ENCODE measurements at regions not wholly inside any gene's neighbourhood (a gene's known extent, or its start where the extent isn't known, plus 50 kb on each side); places are given as distances from the start of the nearest gene placed in this dataset.

GRCh38 chr15:66647358-66647757 is 54.7 kb upstream of the SMAD6 start:
- Histone ChIP-seq H2AFZ (ENCODE audit: low read depth, low read length) (peak overlapping the region; percentile 86), H3K27ac (ENCODE audit: insufficient read depth, low read depth, low read length) (peak overlapping the region; percentile 72), H3K79me2 (ENCODE audit: control insufficient read depth, insufficient read depth, low read length) (no peaks in the 10 kb centered on the region), H3K27me3 (ENCODE audit: control insufficient read depth in 2 of 2, insufficient read depth in 2 of 2, low read length in 2 of 2) (no peaks in the 10 kb centered on the region), H3K36me3 (ENCODE audit: control insufficient read depth in 2 of 2, extremely low read depth in 1 of 2, insufficient read depth in 2 of 2, low read length in 2 of 2) (no peaks in the 10 kb centered on the region), H3K9me3 (replicated peaks; ENCODE audit: control insufficient read depth, insufficient read depth, low read length) (no peaks in the 10 kb centered on the region), H4K20me1 (replicated peaks; ENCODE audit: control insufficient read depth, extremely low read depth, insufficient read depth, low read length) (no peaks in the 10 kb centered on the region), H3K4me2 (ENCODE audit: insufficient read depth, low read length) (peak overlapping the region; percentile 12), H3K9me1 (replicated peaks; ENCODE audit: control insufficient read depth, extremely low read depth, insufficient read depth, low read length) (no peaks in the 10 kb centered on the region), H3K4me1 (ENCODE audit: control insufficient read depth, extremely low read depth, insufficient read depth, low read length) (peaks cover 54% of the 10 kb centered on the region), H3K4me3 (replicated peaks in 1 of 3; ENCODE audit: insufficient read depth in 1 of 3, low read depth in 1 of 3, low read length in 3 of 3) (no peak overlapping the region), H3K9ac (replicated peaks; ENCODE audit: extremely low read depth, insufficient read depth, low read length) (peak overlapping the region; percentile 45)
- dilution Hi-C loops (cut with MboI; ENCODE audit: extremely low pct_ligation_motif_present, low sequenced_read_pairs) (no loop called here), intact Hi-C loops (cut with micrococcal nuclease) (loop anchor here (2.0 kb wide), 1 partner anchor 51 kb away; no protein-coding TSS in a partner anchor)
- ChIA-PET CTCF (interaction anchor here (0.6 to 4.2 kb wide), 9 partner anchors 10 to 204 kb away, joined by 3 to 35 read pairs (median 4); no protein-coding TSS in a partner anchor), POLR2A (no interaction called here)
- BruUV-seq (replicated peaks), result no TSS peak
- peak; percentile 82 for DNase-seq (ENCODE audit: low read depth, low spot score)
- TF ChIP-seq FOS (IDR thresholded peaks at IDR 0.05; ENCODE audit: borderline replicate concordance, insufficient read depth, low read length) (no peak), EZH2 (IDR thresholded peaks at IDR 0.05; ENCODE audit: borderline replicate concordance, low read depth, low read length, severe bottlenecking) (no peak), GATA2 (IDR thresholded peaks at IDR 0.05; ENCODE audit: insufficient read depth, insufficient read length, low read depth, low read length) (no peak), POLR2A (IDR thresholded peaks at IDR 0.05; ENCODE audit: low read depth, low read length) (no peak), MYC (IDR thresholded peaks at IDR 0.05; ENCODE audit: low read depth, low read length) (no peak), JUN (IDR thresholded peaks at IDR 0.05; ENCODE audit: borderline replicate concordance, insufficient read depth, insufficient read length, low read depth) (no peak), POLR2AphosphoS5 (IDR thresholded peaks at IDR 0.05; ENCODE audit: insufficient read depth, low read depth, low read length) (no peak)
- TF ChIP-seq, protein P1, sequence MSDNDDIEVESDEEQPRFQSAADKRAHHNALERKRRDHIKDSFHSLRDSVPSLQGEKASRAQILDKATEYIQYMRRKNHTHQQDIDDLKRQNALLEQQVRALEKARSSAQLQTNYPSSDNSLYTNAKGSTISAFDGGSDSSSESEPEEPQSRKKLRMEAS (IDR thresholded peaks at IDR 0.05; ENCODE audit: insufficient read depth, insufficient read length), result no peak
- TF ChIP-seq, protein P2, sequence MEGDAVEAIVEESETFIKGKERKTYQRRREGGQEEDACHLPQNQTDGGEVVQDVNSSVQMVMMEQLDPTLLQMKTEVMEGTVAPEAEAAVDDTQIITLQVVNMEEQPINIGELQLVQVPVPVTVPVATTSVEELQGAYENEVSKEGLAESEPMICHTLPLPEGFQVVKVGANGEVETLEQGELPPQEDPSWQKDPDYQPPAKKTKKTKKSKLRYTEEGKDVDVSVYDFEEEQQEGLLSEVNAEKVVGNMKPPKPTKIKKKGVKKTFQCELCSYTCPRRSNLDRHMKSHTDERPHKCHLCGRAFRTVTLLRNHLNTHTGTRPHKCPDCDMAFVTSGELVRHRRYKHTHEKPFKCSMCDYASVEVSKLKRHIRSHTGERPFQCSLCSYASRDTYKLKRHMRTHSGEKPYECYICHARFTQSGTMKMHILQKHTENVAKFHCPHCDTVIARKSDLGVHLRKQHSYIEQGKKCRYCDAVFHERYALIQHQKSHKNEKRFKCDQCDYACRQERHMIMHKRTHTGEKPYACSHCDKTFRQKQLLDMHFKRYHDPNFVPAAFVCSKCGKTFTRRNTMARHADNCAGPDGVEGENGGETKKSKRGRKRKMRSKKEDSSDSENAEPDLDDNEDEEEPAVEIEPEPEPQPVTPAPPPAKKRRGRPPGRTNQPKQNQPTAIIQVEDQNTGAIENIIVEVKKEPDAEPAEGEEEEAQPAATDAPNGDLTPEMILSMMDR (IDR thresholded peaks at IDR 0.05; ENCODE audit: extremely low read depth in 1 of 2, insufficient read depth in 1 of 2, low read depth in 1 of 2, low read length in 2 of 2), result no peak
- FAIRE-seq, result peak; percentile 85

Data from endothelial cell of umbilical vein (primary cell).